A549 (cell line): ENCODE measurements at regions not wholly inside any gene's neighbourhood (a gene's known extent, or its start where the extent isn't known, plus 50 kb on each side); places are given as distances from the start of the nearest gene placed in this dataset.

Experiments
- ATAC-seq, 2 experiments: fragments of 200-7000 bp in 1 of 2; fragments of >200 bp in 1 of 2; cut with Nextera tagmentation in 1 of 2; cut with Tn5 transposase in 1 of 2; 3 replicates each; pipeline versions ENCODE4 v1.8.0 to v1.9.1; 2018 to 2020; ENCODE audit warnings: mild to moderate bottlenecking in 1 of 2, moderate library complexity in 1 of 2
- CTCF ChIA-PET: fragments of 300-600 bp; sonication (Branson Sonifier 250); formaldehyde crosslinking; extraction: SDS; loops from one replicate; lab custom pipeline; 2021; ENCODE audit warnings: antibody characterized with exemption, inconsistent platforms; lab: Yijun Ruan, JAX
- POLR2A ChIA-PET: fragments of 350-600 bp; formaldehyde crosslinking; extraction: SDS; loops from one replicate; lab custom pipeline; 2021; ENCODE audit warnings: antibody characterized with exemption, inconsistent platforms; lab: Yijun Ruan, JAX
- DNase-seq, 2 experiments: peaks; one replicate each; pipeline versions ENCODE4 v3.0.0 to v3.0.0-alpha.2; 2011 to 2016; ENCODE audit warnings: low read depth in 1 of 2, low spot score in 1 of 2
- FAIRE-seq: peaks from 2 replicates; lab custom pipeline; 2011; peaks lifted over from hg19 to GRCh38; lab: Jason Lieb, UNC
- H3K27ac ChIP-seq, 2 experiments: fragments of >200 bp; sonication (Bioruptor Twin); formaldehyde crosslinking; 3 replicates each; pipeline ENCODE4 v1.5.1; 2016 to 2017
- H3K4me1 ChIP-seq: fragments of >200 bp; sonication (Bioruptor Twin); formaldehyde crosslinking; 3 replicates; pipeline ENCODE4 v1.6.1; 2016
- H3K4me2 ChIP-seq: fragments of >200 bp; sonication (Bioruptor Twin); formaldehyde crosslinking; 3 replicates; pipeline ENCODE4 v1.6.1; 2016
- H3K4me3 ChIP-seq: fragments of >200 bp; sonication (Bioruptor Twin); formaldehyde crosslinking; 3 replicates; pipeline ENCODE4 v1.5.1; 2016
- H3K9me3 ChIP-seq: fragments of >200 bp; sonication (Bioruptor Twin); formaldehyde crosslinking; 3 replicates; pipeline ENCODE4 v1.6.1; 2016
- ATOH8 ChIP-seq: fragments of 250-450 bp; sonication (Bioruptor Pico); IDR thresholded peaks from 2 replicates; pipeline ENCODE4 v1.5.0; 2020; ENCODE audit warnings: low read depth, mild to moderate bottlenecking, moderate library complexity
- BCL3 ChIP-seq: fragments of >200 bp; sonication (Bioruptor Twin); formaldehyde crosslinking; IDR thresholded peaks from 3 replicates; pipeline ENCODE4 v1.6.1; 2016
- BHLHE40 ChIP-seq: IDR thresholded peaks from 2 replicates; pipeline ENCODE4 v1.6.1; 2012; ENCODE audit warnings: low read depth, low read length, inconsistent platforms
- EHMT2 ChIP-seq: fragments of 200-600 bp; sonication (generic); IDR thresholded peaks from 2 replicates; pipeline ENCODE4 v1.6.1; 2016; ENCODE audit warnings: antibody characterized with exemption, low read depth, mild to moderate bottlenecking, moderate library complexity
- EP300 ChIP-seq, 2 experiments: fragments of >200 bp; sonication (Bioruptor Twin); formaldehyde crosslinking; IDR thresholded peaks; 2 replicates in 1 of 2; 3 replicates in 1 of 2; pipeline ENCODE4 v1.6.1; 2016 to 2017
- FOSB ChIP-seq: fragments of 250-450 bp; sonication (Bioruptor Pico); IDR thresholded peaks from 2 replicates; pipeline ENCODE4 v1.5.0; 2020; ENCODE audit warnings: mild to moderate bottlenecking, moderate library complexity
- FOXS1 ChIP-seq: fragments of 250-450 bp; sonication (Bioruptor Pico); IDR thresholded peaks from 2 replicates; pipeline ENCODE4 v1.5.0; 2020; ENCODE audit warnings: mild to moderate bottlenecking, moderate library complexity
- GATA3 ChIP-seq: IDR thresholded peaks from 2 replicates; pipeline ENCODE4 v1.6.1; 2012; ENCODE audit warnings: borderline replicate concordance
- HEYL ChIP-seq: fragments of 250-450 bp; sonication (Bioruptor Pico); IDR thresholded peaks from 2 replicates; pipeline ENCODE4 v1.8.0; 2021; ENCODE audit warnings: mild to moderate bottlenecking, moderate library complexity
- HOXB13 ChIP-seq: fragments of 250-450 bp; sonication (Bioruptor Pico); IDR thresholded peaks from 2 replicates; pipeline ENCODE4 v1.5.0; 2020; ENCODE audit warnings: low read depth, mild to moderate bottlenecking, moderate library complexity
- JUN ChIP-seq, 2 experiments: fragments of >200 bp; sonication (Bioruptor Twin); formaldehyde crosslinking; IDR thresholded peaks; 2 replicates in 1 of 2; 3 replicates in 1 of 2; pipeline ENCODE4 v1.6.1; 2016 to 2017
- KDM1A ChIP-seq: fragments of 200-600 bp; sonication (generic); IDR thresholded peaks from 2 replicates; pipeline ENCODE4 v1.6.1; 2016; ENCODE audit warnings: low read depth, mild to moderate bottlenecking
- MAZ ChIP-seq: fragments of 150-350 bp; IDR thresholded peaks from 2 replicates; pipeline ENCODE4 v1.6.1; 2014; ENCODE audit warnings: antibody characterized with exemption, low read depth, low read length, borderline replicate concordance
- MYC ChIP-seq: IDR thresholded peaks from 2 replicates; pipeline ENCODE4 v1.6.1; 2012; ENCODE audit warnings: mild to moderate bottlenecking, inconsistent platforms, low read length, improper control_type of control experiment, borderline replicate concordance
- NFE2L2 ChIP-seq: fragments of 150-350 bp; conservative IDR thresholded peaks from 2 replicates; pipeline ENCODE4 v1.6.1; 2014; ENCODE audit warnings: low read length
- PBX3 ChIP-seq: IDR thresholded peaks from 2 replicates; pipeline ENCODE4 v1.6.1; 2012
- PHF8 ChIP-seq: fragments of 200-600 bp; sonication (generic); IDR thresholded peaks from 2 replicates; pipeline ENCODE4 v1.6.1; 2016; ENCODE audit warnings: low read depth, mild to moderate bottlenecking, antibody characterized with exemption, moderate library complexity, borderline replicate concordance
- RAD21 ChIP-seq, 2 experiments: fragments of >200 bp in 1 of 2; sonication (Bioruptor Twin) in 1 of 2; formaldehyde crosslinking in 1 of 2; IDR thresholded peaks in 1 of 2; conservative IDR thresholded peaks in 1 of 2; 2 replicates in 1 of 2; 3 replicates in 1 of 2; pipeline ENCODE4 v1.6.1; 2012 to 2018; ENCODE audit warnings: inconsistent platforms in 1 of 2
- RARB ChIP-seq: fragments of 250-450 bp; sonication (Bioruptor Pico); IDR thresholded peaks from 2 replicates; pipeline ENCODE4 v1.8.0; 2021; ENCODE audit warnings: mild to moderate bottlenecking, moderate library complexity
- REST ChIP-seq: fragments of 200-600 bp; sonication (generic); IDR thresholded peaks from 2 replicates; pipeline ENCODE4 v1.6.1; 2016; ENCODE audit warnings: antibody characterized with exemption, mild to moderate bottlenecking, moderate library complexity
- RNF2 ChIP-seq: fragments of 200-600 bp; sonication (generic); IDR thresholded peaks from 2 replicates; pipeline ENCODE4 v1.6.1; 2016; ENCODE audit warnings: low read depth, mild to moderate bottlenecking, antibody characterized with exemption, moderate library complexity, borderline replicate concordance
- SMC3 ChIP-seq: fragments of >200 bp; sonication (Bioruptor Twin); formaldehyde crosslinking; IDR thresholded peaks from 3 replicates; pipeline ENCODE4 v1.6.1; 2018; ENCODE audit warnings: inconsistent platforms
- SREBF2 ChIP-seq: fragments of 450-650 bp; IDR thresholded peaks from 2 replicates; pipeline ENCODE4 v1.6.1; 2014; ENCODE audit warnings: mild to moderate bottlenecking, moderate library complexity
- USF2 ChIP-seq: fragments of 450-650 bp; IDR thresholded peaks from 2 replicates; pipeline ENCODE4 v1.6.1; 2014; ENCODE audit warnings: antibody characterized with exemption
- ZFP36 ChIP-seq: fragments of 450-650 bp; IDR thresholded peaks from 2 replicates; pipeline ENCODE4 v1.6.1; 2014; ENCODE audit warnings: borderline replicate concordance; ENCODE audit not compliant: partially characterized antibody
- WGBS: methylation state at CpG from one replicate; pipeline ENCODE4 v1.1.6; 2017; ENCODE audit errors: missing lambda C conversion rate; 5-methylcytosine and 5-hydroxymethylcytosine counted together

GRCh38 chr6:98648211-98648914, 186.0 kb upstream of the POU3F2 start:
- TF ChIP-seq RNF2 (no peak), FOSB (no peak), SMC3 (no peak), PBX3 (no peak), HOXB13 (CRISPR knock-in tag) (no peak)
- H3K4me1 ChIP-seq = no peaks in the 10 kb centered on the region
- POLR2A ChIA-PET = no interaction called here
- CTCF ChIA-PET = no interaction called here
- 12% methylated on average over 7 of the region's 7 CpGs for WGBS
- FAIRE-seq = no peak
- ATAC-seq = no peak
- no peak overlapping the region for H3K27ac ChIP-seq
- no peak overlapping the region for H3K4me3 ChIP-seq
- no peak overlapping the region for H3K4me2 ChIP-seq
- no peaks in the 10 kb centered on the region for H3K9me3 ChIP-seq
- no peak for DNase-seq

- no peaks in the 10 kb centered on the region for H3K4me1 ChIP-seq
- no peak for ATAC-seq
- WGBS = 10% methylated on average over 3 of the region's 3 CpGs
- no peak overlapping the region for H3K27ac ChIP-seq
- CTCF ChIA-PET = no interaction called here
- no peak for TF ChIP-seq ATOH8 (CRISPR knock-in tag)
- no peak for TF ChIP-seq USF2
- no peak for TF ChIP-seq RNF2
- no peak for TF ChIP-seq FOSB
- no peak for TF ChIP-seq RAD21 (conservative IDR thresholded peaks at IDR 0.05 in 1 of 2, IDR thresholded peaks at IDR 0.05 in 1 of 2)
- no peak for TF ChIP-seq BHLHE40
- no peak for TF ChIP-seq PHF8
- TF ChIP-seq FOXS1 = no peak
- no peak for TF ChIP-seq EP300 (IDR thresholded peaks at IDR 0.05)
- TF ChIP-seq JUN (IDR thresholded peaks at IDR 0.05) = no peak
- TF ChIP-seq REST = no peak
- no peak for TF ChIP-seq MAZ
- TF ChIP-seq KDM1A = no peak
- no peak for DNase-seq
- H3K4me2 ChIP-seq = no peak overlapping the region
- H3K4me3 ChIP-seq = no peak overlapping the region
- no peak for FAIRE-seq
- H3K9me3 ChIP-seq = no peaks in the 10 kb centered on the region
- POLR2A ChIA-PET = no interaction called here
Measured at GRCh38 chr6:98650941-98651340, 183.4 kb upstream of the POU3F2 start.

- Histone ChIP-seq H3K27ac (no peak overlapping the region), H3K9me3 (no peaks in the 10 kb centered on the region), H3K4me1 (no peaks in the 10 kb centered on the region), H3K4me3 (no peak overlapping the region), H3K4me2 (no peak overlapping the region)
- no peak for TF ChIP-seq GATA3
- TF ChIP-seq ZFP36 = no peak
- no peak for TF ChIP-seq RARB (CRISPR knock-in tag)
- no peak for TF ChIP-seq MAZ
- TF ChIP-seq HEYL (CRISPR knock-in tag) = no peak
- TF ChIP-seq MYC = no peak
- no peak for TF ChIP-seq FOXS1
- no peak for TF ChIP-seq EHMT2
- no peak for TF ChIP-seq NFE2L2
- no peak for TF ChIP-seq KDM1A
- TF ChIP-seq BCL3 = no peak
- no peak for TF ChIP-seq SREBF2
- DNase-seq (no peak), ATAC-seq (no peak), FAIRE-seq (no peak)
- POLR2A ChIA-PET = no interaction called here
- CTCF ChIA-PET = no interaction called here
- WGBS = 0% methylated on average over 2 of the region's 2 CpGs
Measured at GRCh38 chr6:98653179-98653578, 181.2 kb upstream of the POU3F2 start.
